Breast epithelium (tissue), 4 donors: ENCODE measurements at regions not wholly inside any gene's neighbourhood (a gene's known extent, or its start where the extent isn't known, plus 50 kb on each side); places are given as distances from the start of the nearest gene placed in this dataset.

Experiments used
- DNase-seq, 2 donors: peaks; one replicate each; pipeline ENCODE4 v3.0.0-alpha.2; 2019; ENCODE audit warnings: low spot score in 2 of 2
- H3K27ac ChIP-seq, 2 donors: fragments of 200-600 bp; sonication (generic) in 1 of 2; one replicate each; pipeline ENCODE4 v1.5.1; 2016 to 2019; ENCODE audit warnings: mild to moderate bottlenecking in 1 of 2
- H3K27me3 ChIP-seq, 2 donors: fragments of 200-600 bp; sonication (generic) in 1 of 2; one replicate each; pipeline versions ENCODE4 v1.5.1 to v1.6.0; 2017 to 2019; ENCODE audit warnings: control low read depth in 1 of 2, mild to moderate bottlenecking in 1 of 2
- H3K36me3 ChIP-seq: fragments of 200-600 bp; one replicate; pipeline ENCODE4 v1.5.1; 2019
- H3K4me1 ChIP-seq, 2 donors: fragments of 200-600 bp; sonication (generic); one replicate each; pipeline ENCODE4 v1.5.1; 2016 to 2019; ENCODE audit warnings: control low read depth in 1 of 2
- H3K4me3 ChIP-seq, 3 donors: fragments of 200-600 bp; sonication (generic); 1 replicate in 2 of 3; 2 replicates in 1 of 3; pipeline ENCODE4 v1.5.1; 2016 to 2019; ENCODE audit warnings: mild to moderate bottlenecking in 3 of 3, moderate library complexity in 2 of 3
- H3K9me3 ChIP-seq, 2 donors: fragments of 200-600 bp; sonication (generic) in 1 of 2; one replicate each; pipeline ENCODE4 v1.5.1; 2016 to 2019; ENCODE audit warnings: control low read depth in 1 of 2
- POLR2A ChIP-seq: fragments of 450-650 bp; IDR thresholded peaks from one replicate; pipeline ENCODE4 v1.6.1; 2016; ENCODE audit warnings: antibody characterized with exemption, mild to moderate bottlenecking, moderate library complexity
- POLR2AphosphoS5 ChIP-seq, 3 donors: sonication (generic); formaldehyde crosslinking; IDR thresholded peaks; one replicate each; pipeline ENCODE4 v1.6.1; 2017; ENCODE audit warnings: antibody characterized with exemption in 3 of 3
- intact Hi-C: fragments of 100-400 bp; cut with DNase I; formaldehyde crosslinking; loops from one replicate; pipeline ENCODE4 v1.15.1; 2023; ENCODE audit warnings: low total_unique reads
- TF ChIP-seq, protein P1 (sequence below), 3 donors: fragments of 450-650 bp; IDR thresholded peaks; one replicate each; pipeline ENCODE4 v1.5.1; 2016 to 2017; ENCODE audit warnings: antibody characterized with exemption in 3 of 3, mild to moderate bottlenecking in 3 of 3, moderate library complexity in 3 of 3

DNA sequence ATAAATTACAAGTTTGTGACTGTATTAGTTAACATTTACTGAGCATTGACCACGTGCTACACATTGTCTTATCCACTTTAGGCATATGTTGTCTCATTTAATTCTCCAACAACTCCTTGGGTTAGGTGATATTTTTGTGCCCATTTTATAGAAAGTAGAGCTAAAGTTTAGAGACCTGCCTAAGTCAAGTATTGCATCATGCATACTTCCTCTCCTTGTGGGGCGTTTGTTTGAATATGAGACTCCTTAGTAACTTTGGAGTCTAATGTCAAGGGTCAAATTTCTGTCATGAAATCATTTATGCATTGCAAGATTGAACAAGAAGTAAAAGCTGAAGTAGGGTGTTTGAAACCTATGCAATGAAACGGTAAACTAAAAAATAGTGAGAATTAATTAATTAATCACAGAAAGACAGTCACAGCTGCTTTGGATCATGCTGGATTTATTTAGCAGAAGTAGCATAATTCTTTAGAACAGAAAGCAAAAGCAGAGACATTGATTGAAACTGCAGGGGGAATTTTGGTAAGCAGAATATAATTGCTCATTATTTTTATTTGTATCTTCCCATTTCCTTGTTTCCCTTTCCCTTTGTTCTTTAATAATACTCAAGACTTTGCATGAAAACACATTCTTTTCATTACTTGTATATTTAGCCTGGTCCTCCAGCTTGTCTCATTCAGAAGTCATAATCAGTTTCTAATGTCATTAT, 1374.4 kb upstream of the GJE1 start:
- TF ChIP-seq, protein P1, sequence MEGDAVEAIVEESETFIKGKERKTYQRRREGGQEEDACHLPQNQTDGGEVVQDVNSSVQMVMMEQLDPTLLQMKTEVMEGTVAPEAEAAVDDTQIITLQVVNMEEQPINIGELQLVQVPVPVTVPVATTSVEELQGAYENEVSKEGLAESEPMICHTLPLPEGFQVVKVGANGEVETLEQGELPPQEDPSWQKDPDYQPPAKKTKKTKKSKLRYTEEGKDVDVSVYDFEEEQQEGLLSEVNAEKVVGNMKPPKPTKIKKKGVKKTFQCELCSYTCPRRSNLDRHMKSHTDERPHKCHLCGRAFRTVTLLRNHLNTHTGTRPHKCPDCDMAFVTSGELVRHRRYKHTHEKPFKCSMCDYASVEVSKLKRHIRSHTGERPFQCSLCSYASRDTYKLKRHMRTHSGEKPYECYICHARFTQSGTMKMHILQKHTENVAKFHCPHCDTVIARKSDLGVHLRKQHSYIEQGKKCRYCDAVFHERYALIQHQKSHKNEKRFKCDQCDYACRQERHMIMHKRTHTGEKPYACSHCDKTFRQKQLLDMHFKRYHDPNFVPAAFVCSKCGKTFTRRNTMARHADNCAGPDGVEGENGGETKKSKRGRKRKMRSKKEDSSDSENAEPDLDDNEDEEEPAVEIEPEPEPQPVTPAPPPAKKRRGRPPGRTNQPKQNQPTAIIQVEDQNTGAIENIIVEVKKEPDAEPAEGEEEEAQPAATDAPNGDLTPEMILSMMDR (IDR thresholded peaks at IDR 0.05) = no peak
- no peak for TF ChIP-seq POLR2A
- no peak for TF ChIP-seq POLR2AphosphoS5 (IDR thresholded peaks at IDR 0.05)
- no peaks in the 10 kb centered on the region for H3K36me3 ChIP-seq
- no peak overlapping the region for H3K27ac ChIP-seq
- intact Hi-C loops = no loop called here
- H3K9me3 ChIP-seq = peaks cover 0 to 7% of the 10 kb centered on the region in 2 donors
- no peaks in the 10 kb centered on the region for H3K27me3 ChIP-seq
- no peak for DNase-seq
- H3K4me1 ChIP-seq = no peaks in the 10 kb centered on the region
- no peak overlapping the region for H3K4me3 ChIP-seq

DNA sequence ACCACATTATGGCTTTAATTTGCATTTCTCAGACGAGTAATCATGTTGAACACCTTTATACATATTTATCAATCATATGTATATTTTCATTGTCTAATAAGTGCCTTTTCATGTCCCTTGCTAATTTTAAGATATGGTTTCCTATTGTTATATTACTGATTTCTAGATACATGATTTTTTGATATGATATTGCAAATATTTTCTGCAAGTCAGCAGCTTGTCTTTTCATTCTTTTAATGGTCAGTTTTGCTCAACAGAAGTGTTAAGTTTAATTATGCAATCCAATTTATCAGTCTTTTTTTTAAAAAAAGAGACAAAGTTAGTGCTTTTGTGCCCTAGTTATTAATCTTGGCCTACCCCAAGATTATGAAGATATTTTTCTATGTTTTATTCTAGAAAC, 1377.8 kb upstream of the CITED2 start:
- no peaks in the 10 kb centered on the region for H3K36me3 ChIP-seq
- DNase-seq = no peak
- H3K27ac ChIP-seq = no peak overlapping the region
- intact Hi-C loops = no loop called here
- H3K9me3 ChIP-seq = peaks cover 13 to 18% of the 10 kb centered on the region in 2 donors
- no peak overlapping the region for H3K4me3 ChIP-seq
- TF ChIP-seq, protein P1 (IDR thresholded peaks at IDR 0.05) = no peak
- TF ChIP-seq POLR2AphosphoS5 (IDR thresholded peaks at IDR 0.05) (no peak), POLR2A (no peak)
- H3K4me1 ChIP-seq = no peaks in the 10 kb centered on the region
- H3K27me3 ChIP-seq = no peaks in the 10 kb centered on the region

DNA sequence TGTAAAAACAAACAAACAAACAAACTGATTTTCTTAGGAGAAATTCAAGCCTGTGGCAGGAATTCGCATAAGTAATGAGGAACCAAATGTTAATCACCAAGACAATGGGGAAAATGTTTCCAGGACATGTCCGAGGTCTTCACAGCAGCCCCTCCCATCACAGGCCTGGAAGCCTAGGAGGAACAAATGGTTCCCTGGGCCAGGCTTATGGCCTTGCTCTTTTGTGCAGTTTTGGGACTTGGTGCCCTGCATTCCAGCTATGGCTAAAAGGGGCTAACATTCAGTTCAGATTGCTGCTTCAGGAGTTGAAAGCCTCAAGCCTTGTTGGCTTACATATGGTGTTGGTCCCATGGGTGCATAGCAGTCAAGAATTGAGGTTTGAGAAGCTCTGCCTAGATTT, 1372.7 kb upstream of the CITED2 start:
- intact Hi-C loops = no loop called here
- Histone ChIP-seq H3K27me3 (no peaks in the 10 kb centered on the region), H3K36me3 (no peaks in the 10 kb centered on the region), H3K27ac (no peak overlapping the region), H3K4me1 (no peaks in the 10 kb centered on the region), H3K9me3 (peaks cover 13 to 20% of the 10 kb centered on the region in 2 donors), H3K4me3 (no peak overlapping the region)
- DNase-seq = no peak
- TF ChIP-seq, protein P1 (IDR thresholded peaks at IDR 0.05) = no peak
- TF ChIP-seq POLR2AphosphoS5 (IDR thresholded peaks at IDR 0.05) (no peak), POLR2A (no peak)

DNA sequence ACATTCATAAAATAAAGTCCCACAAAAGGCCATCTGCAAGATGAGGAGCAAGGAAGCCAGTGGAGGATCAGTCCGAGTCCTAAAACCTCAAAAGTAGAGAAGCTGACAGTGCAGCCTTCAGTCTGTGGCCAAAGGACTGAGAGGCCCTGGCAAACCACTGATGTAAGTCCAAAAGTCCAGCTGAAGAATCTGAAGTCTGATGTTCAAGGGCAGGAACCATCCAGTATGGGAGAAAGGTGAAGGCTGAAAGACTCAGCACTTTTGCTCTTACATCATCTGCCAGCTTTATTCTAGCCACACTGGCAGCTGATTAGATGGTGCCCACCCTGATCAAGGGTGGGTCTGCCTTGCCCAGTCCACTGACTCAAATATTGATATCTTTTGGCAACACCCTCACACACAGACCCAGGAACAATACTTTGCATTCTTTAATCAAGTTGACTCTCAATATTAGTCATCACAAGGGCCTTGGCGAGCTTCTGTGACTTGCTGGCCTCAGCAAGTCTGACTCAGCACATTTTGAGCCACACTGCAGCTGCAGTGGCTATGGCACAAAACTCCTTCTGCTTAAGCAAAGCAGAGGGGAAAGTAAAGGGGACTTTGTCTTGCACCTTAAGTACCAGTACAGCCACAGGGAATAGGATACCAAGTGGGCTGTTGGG, 1370.3 kb upstream of the CITED2 start:
- Histone ChIP-seq H3K9me3 (peaks cover 9 to 20% of the 10 kb centered on the region in 2 donors), H3K4me1 (no peaks in the 10 kb centered on the region), H3K4me3 (no peak overlapping the region), H3K36me3 (no peaks in the 10 kb centered on the region), H3K27me3 (no peaks in the 10 kb centered on the region), H3K27ac (no peak overlapping the region)
- intact Hi-C loops = no loop called here
- TF ChIP-seq POLR2AphosphoS5 (IDR thresholded peaks at IDR 0.05) = no peak
- TF ChIP-seq, protein P1 (IDR thresholded peaks at IDR 0.05) = no peak
- no peak for TF ChIP-seq POLR2A
- no peak for DNase-seq

DNA sequence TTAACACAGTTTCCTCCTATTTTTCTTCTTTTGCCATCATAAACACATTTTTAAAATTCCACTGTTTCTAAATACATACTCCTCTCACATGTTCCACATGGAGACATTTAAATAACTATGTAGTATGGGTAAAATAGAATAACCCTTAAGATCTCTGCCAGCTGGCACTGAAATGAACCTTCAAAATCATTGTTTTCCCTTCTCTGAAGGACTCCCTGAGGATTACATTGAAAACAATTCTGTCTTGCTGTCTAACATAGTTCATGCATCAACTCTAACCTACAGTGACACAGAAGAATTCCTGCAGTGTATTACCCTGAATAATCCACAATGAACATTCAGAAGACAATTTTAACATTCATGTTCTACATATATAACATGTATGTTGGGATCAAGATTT, 1361.8 kb upstream of the CITED2 start:
- Histone ChIP-seq H3K9me3 (no peaks in the 10 kb centered on the region), H3K27me3 (no peaks in the 10 kb centered on the region), H3K4me3 (no peak overlapping the region), H3K27ac (no peak overlapping the region), H3K4me1 (no peaks in the 10 kb centered on the region), H3K36me3 (no peaks in the 10 kb centered on the region)
- intact Hi-C loops = no loop called here
- DNase-seq = no peak
- TF ChIP-seq POLR2AphosphoS5 (IDR thresholded peaks at IDR 0.05) = no peak
- TF ChIP-seq, protein P1 (IDR thresholded peaks at IDR 0.05) = no peak
- no peak for TF ChIP-seq POLR2A
